ENCODE measurements at regions not wholly inside any gene's neighbourhood (a gene's known extent, or its start where the extent isn't known, plus 50 kb on each side); places are given as distances from the start of the nearest gene placed in this dataset.
A peak's percentile ranks its signal among the peaks of the same experiment; 100 is the strongest.

DNA sequence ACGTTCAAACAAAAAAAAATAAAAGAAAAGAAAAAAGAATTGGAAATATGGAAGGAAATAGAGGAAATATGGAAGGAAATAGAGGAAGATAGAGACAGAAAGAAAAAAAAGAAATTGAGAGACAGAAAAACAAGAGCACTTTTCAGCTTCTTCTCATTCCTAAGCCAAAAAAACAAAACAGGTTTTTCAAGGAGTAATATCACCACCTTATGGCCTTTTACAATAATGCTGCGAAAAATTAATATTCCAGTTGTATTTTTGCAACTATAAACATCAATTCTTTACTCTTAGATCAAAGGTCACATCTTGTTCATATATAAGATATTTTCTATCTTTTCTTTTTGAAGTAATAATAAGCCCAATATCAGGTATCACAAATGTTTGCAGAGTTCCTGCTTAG, 328.3 kb downstream of the FAT3 start:
- TF ChIP-seq, protein P1, sequence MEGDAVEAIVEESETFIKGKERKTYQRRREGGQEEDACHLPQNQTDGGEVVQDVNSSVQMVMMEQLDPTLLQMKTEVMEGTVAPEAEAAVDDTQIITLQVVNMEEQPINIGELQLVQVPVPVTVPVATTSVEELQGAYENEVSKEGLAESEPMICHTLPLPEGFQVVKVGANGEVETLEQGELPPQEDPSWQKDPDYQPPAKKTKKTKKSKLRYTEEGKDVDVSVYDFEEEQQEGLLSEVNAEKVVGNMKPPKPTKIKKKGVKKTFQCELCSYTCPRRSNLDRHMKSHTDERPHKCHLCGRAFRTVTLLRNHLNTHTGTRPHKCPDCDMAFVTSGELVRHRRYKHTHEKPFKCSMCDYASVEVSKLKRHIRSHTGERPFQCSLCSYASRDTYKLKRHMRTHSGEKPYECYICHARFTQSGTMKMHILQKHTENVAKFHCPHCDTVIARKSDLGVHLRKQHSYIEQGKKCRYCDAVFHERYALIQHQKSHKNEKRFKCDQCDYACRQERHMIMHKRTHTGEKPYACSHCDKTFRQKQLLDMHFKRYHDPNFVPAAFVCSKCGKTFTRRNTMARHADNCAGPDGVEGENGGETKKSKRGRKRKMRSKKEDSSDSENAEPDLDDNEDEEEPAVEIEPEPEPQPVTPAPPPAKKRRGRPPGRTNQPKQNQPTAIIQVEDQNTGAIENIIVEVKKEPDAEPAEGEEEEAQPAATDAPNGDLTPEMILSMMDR (IDR thresholded peaks at IDR 0.05), result peak; percentile 28
- no peak for TF ChIP-seq EZH2 (IDR thresholded peaks at IDR 0.05)
